ENCODE measurements at regions not wholly inside any gene's neighbourhood (a gene's known extent, or its start where the extent isn't known, plus 50 kb on each side); places are given as distances from the start of the nearest gene placed in this dataset.

DNA sequence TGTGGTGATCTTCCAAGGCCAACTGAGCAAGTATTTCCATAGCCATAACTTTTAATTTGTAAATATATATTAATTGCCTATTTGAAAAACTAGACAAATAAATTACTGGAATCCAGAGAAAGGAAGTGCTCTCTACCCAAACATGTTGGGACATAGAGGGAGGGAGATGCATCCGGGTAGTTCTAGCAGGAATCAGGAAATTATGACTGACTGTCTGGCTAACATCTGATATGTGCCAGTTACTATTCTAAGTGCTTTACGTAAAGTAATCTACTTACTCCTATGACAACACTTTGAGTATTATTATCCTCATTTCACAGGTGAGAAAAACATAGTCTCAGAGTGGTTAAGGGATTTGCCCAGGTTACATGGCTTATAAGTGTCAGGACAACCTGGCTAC lies 147.7 kb upstream of the VASH1 start:
- Histone ChIP-seq H3K27ac (no peak overlapping the region), H3K4me3 (replicated peaks in 1 of 3) (no peak overlapping the region), H3K4me1 (no peaks in the 10 kb centered on the region), H3K36me3 (no peaks in the 10 kb centered on the region), H3K9me3 (no peaks in the 10 kb centered on the region), H3K27me3 (no peaks in the 10 kb centered on the region)
- DNase-seq, result no peak
- intact Hi-C loops (cut with DNase I), result no loop called here
- no peak for TF ChIP-seq POLR2A (IDR thresholded peaks at IDR 0.05)
- TF ChIP-seq, protein P1, sequence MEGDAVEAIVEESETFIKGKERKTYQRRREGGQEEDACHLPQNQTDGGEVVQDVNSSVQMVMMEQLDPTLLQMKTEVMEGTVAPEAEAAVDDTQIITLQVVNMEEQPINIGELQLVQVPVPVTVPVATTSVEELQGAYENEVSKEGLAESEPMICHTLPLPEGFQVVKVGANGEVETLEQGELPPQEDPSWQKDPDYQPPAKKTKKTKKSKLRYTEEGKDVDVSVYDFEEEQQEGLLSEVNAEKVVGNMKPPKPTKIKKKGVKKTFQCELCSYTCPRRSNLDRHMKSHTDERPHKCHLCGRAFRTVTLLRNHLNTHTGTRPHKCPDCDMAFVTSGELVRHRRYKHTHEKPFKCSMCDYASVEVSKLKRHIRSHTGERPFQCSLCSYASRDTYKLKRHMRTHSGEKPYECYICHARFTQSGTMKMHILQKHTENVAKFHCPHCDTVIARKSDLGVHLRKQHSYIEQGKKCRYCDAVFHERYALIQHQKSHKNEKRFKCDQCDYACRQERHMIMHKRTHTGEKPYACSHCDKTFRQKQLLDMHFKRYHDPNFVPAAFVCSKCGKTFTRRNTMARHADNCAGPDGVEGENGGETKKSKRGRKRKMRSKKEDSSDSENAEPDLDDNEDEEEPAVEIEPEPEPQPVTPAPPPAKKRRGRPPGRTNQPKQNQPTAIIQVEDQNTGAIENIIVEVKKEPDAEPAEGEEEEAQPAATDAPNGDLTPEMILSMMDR (IDR thresholded peaks at IDR 0.05), result no peak
- 70 to 72% methylated on average over 2 of the region's 2 CpGs for WGBS, 2 donors

DNA sequence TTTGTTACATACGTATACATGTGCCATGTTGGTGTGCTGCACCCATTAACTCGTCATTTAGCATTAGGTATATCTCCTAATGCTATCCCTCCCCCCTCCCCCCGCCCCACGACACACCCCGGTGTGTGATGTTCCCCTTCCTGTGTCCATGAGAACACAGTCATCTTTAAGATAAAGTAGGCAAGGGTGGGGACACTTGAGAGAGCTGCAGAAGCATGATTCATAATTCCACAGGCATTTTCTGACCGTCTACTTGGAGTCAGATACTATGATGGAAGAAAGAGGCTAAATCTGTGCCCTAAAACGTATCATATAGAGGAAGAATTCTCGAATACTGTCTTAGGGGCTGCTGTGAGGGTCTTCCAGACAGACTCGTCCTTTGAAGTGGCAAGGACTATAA lies 145.9 kb upstream of the VASH1 start:
- Histone ChIP-seq H3K4me3 (replicated peaks in 1 of 3) (no peak overlapping the region), H3K9me3 (no peaks in the 10 kb centered on the region), H3K36me3 (no peaks in the 10 kb centered on the region), H3K27me3 (no peaks in the 10 kb centered on the region), H3K27ac (no peak overlapping the region), H3K4me1 (no peaks in the 10 kb centered on the region)
- no peak for DNase-seq
- intact Hi-C loops (cut with DNase I), result no loop called here
- 84 to 85% methylated on average over 9 of the region's 9 CpGs for WGBS, 2 donors
- TF ChIP-seq, protein P1 (IDR thresholded peaks at IDR 0.05), result no peak
- no peak for TF ChIP-seq POLR2A (IDR thresholded peaks at IDR 0.05)

DNA sequence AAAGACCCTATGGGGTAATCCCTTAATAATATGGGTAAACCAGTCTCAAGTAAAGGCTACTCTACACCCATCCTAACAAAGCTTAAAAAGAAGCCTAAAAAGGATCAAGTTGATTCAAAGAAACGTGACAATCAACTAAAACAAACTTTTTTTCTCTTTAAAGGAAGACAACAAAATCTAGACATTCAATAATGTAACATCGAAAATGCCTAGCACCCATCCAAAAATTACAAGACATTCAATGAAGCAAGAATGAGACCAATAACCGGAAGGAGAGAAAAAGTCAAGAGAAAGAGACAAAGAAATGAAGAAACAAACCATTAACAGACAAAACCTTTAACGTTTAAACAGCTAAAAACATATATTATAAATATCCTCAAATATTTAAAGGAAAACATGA lies 143.8 kb upstream of the VASH1 start:
- no peak overlapping the region for H3K4me3 ChIP-seq (replicated peaks in 1 of 3)
- H3K36me3 ChIP-seq, result no peaks in the 10 kb centered on the region
- no peak for TF ChIP-seq POLR2A (IDR thresholded peaks at IDR 0.05)
- TF ChIP-seq, protein P1 (IDR thresholded peaks at IDR 0.05), result no peak
- H3K9me3 ChIP-seq, result no peaks in the 10 kb centered on the region
- H3K27me3 ChIP-seq, result no peaks in the 10 kb centered on the region
- H3K4me1 ChIP-seq, result no peaks in the 10 kb centered on the region
- intact Hi-C loops (cut with DNase I), result no loop called here
- WGBS, 2 donors, result 83 to 86% methylated on average over 4 of the region's 4 CpGs
- no peak for DNase-seq
- H3K27ac ChIP-seq, result no peak overlapping the region

DNA sequence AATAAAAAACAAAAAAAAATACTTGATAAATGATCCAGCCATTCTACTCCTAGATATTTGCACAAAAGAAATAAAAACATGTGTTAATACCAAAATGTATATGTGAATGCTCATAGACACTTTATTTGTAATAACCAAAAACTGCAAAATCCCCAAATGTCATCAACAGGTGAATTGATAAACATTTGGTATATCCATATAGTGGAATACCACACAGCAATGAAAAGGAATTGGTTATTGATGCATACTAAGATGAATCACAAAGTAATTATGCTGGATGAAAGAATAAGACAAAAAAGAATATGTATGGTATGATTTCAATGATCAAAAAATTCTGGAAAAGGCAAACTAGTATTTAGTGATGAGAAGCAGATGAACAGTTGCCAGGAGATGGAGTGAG lies 124.7 kb upstream of the VASH1 start:
- intact Hi-C loops (cut with DNase I), result no loop called here
- DNase-seq, result no peak
- Histone ChIP-seq H3K4me3 (replicated peaks in 1 of 3) (no peak overlapping the region), H3K9me3 (no peaks in the 10 kb centered on the region), H3K36me3 (no peaks in the 10 kb centered on the region), H3K27me3 (no peaks in the 10 kb centered on the region), H3K27ac (no peak overlapping the region), H3K4me1 (no peaks in the 10 kb centered on the region)
- TF ChIP-seq, protein P1 (IDR thresholded peaks at IDR 0.05), result no peak
- no peak for TF ChIP-seq POLR2A (IDR thresholded peaks at IDR 0.05)

DNA sequence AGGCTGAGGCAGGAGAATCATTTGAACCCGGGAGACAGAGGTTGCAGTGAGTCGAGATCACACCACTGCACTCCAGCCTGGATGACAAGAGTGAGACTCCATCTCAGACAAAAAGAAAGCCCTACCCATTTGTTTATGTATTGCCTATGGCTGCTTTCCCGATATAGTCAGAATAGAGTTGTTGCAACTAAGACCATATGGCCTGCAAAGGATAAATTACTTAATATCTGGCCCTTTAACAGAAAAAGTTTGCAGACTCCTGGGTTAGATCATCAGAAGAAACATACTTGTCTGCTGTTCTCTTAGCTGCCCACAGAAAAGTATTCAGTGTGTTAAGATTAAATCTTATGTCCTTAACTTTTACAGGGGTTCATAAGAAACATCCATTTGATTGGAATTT lies 122.4 kb upstream of the VASH1 start:
- Histone ChIP-seq H3K4me3 (replicated peaks in 1 of 3) (no peak overlapping the region), H3K27me3 (no peaks in the 10 kb centered on the region), H3K4me1 (no peaks in the 10 kb centered on the region), H3K9me3 (no peaks in the 10 kb centered on the region), H3K27ac (no peak overlapping the region), H3K36me3 (no peaks in the 10 kb centered on the region)
- no peak for TF ChIP-seq POLR2A (IDR thresholded peaks at IDR 0.05)
- TF ChIP-seq, protein P1 (IDR thresholded peaks at IDR 0.05), result no peak
- intact Hi-C loops (cut with DNase I), result no loop called here
- 85 to 96% methylated on average over 3 of the region's 3 CpGs for WGBS, 2 donors
- DNase-seq, result no peak
